AG09319 (cell line): ENCODE measurements at regions not wholly inside any gene's neighbourhood (a gene's known extent, or its start where the extent isn't known, plus 50 kb on each side); places are given as distances from the start of the nearest gene placed in this dataset.

ENCODE experiments used
- DNase-seq: peaks from one replicate; pipeline ENCODE4 v3.0.0-alpha.2; 2010; ENCODE audit warnings: low read depth; ENCODE audit errors: extremely low read depth
- TF ChIP-seq, protein P1 (sequence below): IDR thresholded peaks from 2 replicates; pipeline ENCODE4 v1.5.1; 2011; ENCODE audit warnings: low read depth, mild to moderate bottlenecking, inconsistent platforms, low read length, moderate library complexity

DNA sequence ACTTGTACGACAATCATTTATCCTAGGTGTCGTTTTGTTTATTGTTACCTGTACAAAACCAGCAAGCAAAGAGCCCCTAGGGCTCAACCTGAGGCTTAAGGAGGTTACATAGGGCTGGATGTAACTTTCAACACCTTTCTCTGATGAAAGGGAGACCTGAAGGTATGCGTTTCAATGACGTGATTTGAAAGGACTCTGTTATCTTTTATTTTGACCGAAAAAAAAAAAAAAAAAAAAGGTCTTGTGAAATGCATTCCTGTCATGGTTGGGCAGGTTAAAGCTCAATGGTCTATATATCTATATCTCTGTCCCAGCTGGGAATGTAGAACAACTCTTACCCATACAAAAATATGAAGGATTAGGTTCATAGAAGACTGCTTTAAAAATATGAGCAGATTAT is 78.7 kb upstream of the SASH1 start:
- DNase-seq, result no peak
- TF ChIP-seq, protein P1, sequence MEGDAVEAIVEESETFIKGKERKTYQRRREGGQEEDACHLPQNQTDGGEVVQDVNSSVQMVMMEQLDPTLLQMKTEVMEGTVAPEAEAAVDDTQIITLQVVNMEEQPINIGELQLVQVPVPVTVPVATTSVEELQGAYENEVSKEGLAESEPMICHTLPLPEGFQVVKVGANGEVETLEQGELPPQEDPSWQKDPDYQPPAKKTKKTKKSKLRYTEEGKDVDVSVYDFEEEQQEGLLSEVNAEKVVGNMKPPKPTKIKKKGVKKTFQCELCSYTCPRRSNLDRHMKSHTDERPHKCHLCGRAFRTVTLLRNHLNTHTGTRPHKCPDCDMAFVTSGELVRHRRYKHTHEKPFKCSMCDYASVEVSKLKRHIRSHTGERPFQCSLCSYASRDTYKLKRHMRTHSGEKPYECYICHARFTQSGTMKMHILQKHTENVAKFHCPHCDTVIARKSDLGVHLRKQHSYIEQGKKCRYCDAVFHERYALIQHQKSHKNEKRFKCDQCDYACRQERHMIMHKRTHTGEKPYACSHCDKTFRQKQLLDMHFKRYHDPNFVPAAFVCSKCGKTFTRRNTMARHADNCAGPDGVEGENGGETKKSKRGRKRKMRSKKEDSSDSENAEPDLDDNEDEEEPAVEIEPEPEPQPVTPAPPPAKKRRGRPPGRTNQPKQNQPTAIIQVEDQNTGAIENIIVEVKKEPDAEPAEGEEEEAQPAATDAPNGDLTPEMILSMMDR, result no peak

DNA sequence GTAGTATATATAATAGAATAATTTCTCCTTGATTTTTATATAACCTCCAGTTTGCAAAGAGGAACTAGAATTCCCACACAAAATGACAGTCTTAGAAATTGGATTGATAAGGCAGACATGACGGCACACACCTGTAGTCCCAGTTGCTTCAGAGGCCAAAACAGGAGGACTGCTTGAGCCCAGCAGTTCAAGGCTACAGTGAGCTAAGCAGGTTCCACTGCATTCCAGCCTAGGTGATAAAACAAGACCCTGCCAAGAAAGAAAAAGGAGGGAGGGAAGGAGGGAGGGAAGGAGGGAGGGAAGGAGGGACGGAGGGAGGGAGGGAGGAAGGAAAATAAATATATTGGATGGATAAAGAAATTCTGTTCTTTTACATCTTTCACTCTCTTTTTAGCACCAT is 77.6 kb upstream of the SASH1 start:
- no peak for DNase-seq
- TF ChIP-seq, protein P1, result no peak

- TF ChIP-seq, protein P1, result no peak
- DNase-seq, result no peak
Measured at GRCh38 chr6:148269386-148269785, 73.3 kb upstream of the SASH1 start.

DNA sequence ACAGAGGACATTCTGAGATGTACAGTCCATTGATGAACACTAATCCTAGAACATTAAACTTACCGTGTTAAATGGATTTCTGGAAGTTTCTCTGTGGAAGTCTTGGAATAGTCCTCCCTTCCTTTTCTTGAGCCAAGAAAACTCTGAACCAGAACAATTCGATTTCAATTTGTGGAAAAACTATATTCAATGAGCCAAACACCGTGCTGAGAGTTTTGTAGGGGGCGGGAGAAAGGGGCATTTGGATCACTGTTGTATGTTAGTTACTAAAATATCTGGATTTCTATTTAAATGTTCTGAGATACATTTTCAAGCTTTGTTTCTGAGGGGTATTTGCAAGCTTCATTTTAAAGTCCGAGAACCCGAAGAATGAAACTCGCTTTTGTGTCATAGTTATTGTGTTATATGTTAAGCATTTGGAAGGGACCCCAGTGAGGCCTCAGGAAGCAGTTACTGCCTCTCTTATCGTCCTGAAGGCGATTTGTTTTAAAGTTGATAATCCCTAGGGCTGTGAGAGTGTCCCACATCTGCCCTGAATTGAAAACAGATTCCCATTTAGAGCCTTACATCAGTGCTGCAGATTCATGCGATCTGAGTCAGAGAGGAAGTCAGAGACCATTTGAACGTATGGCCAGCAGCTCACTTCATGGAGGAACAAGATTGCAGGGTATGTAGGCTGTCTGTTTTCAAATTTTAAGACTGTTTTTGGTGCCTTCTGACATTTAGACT is 70.8 kb upstream of the SASH1 start:
- TF ChIP-seq, protein P1, result no peak
- peak; percentile 89 for DNase-seq

GRCh38 chr6:148272597-148272996 is 70.0 kb upstream of the SASH1 start:
- no peak for DNase-seq
- TF ChIP-seq, protein P1, result no peak

DNA sequence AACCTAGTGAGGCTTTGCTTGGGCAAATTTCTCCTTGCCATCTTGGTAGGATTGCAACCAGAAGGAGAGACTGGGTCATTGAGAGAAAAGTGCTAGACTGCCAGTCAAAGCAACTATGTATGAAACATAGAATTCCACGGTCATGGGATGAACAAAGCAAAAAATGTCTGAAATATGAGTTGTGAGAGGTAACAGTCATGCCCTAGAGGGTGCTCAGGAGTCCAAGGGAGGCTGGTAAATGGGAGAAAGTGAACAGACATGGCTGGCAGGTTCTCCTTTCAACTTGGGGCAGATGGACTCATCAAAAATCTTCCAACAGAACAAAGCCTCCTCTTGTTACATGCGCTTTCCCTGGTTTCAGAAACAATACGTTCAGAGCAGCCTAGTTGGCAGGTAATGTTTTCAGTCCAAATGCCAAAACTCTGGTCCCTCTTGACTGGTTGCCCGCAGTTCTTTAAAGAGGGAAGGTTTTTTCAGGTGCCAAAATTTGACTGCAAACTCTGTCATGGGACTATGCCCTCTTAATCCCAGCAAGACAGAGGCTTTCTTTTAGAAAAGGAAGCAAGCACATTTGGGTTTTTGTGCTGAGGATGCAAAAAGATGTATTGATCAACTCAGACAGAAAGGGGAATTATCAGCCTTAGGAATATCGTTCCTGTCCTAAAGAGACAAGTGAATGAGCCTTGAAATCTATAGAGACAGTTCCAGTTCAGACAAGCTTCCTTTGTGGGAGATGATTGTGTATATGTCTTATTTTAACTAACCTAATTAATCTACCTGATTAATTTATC is 68.5 kb upstream of the SASH1 start:
- TF ChIP-seq, protein P1, result peak; percentile 6

GRCh38 chr6:148274809-148275208 is 67.8 kb upstream of the SASH1 start:
- TF ChIP-seq, protein P1, result no peak

More for the DNA sequence above, 68.5 kb upstream of the SASH1 start:
- DNase-seq, result no peak

More at GRCh38 chr6:148274809-148275208, 67.8 kb upstream of the SASH1 start:
- no peak for DNase-seq
